MCF 10A (cell line): ENCODE measurements at regions not wholly inside any gene's neighbourhood (a gene's known extent, or its start where the extent isn't known, plus 50 kb on each side); places are given as distances from the start of the nearest gene placed in this dataset.

Experiments
- BruUV-seq: library from RNA; stranded (reverse); fragments of 400-500 nt; replicated peaks from 2 replicates; lab custom pipeline; 2021; lab: Mats Ljungman, UMichigan
- CTCF ChIA-PET: fragments of 300-600 bp; sonication (Branson Sonifier 250); formaldehyde crosslinking; extraction: SDS; loops from one replicate; lab custom pipeline; 2021; ENCODE audit warnings: antibody characterized with exemption, inconsistent platforms; lab: Yijun Ruan, JAX
- POLR2A ChIA-PET: fragments of 300-600, 350-650 bp; sonication (Branson Sonifier 250); formaldehyde crosslinking; extraction: SDS; loops from one replicate; lab custom pipeline; 2020; ENCODE audit warnings: antibody characterized with exemption, inconsistent platforms; lab: Yijun Ruan, JAX
- DNase-seq: peaks from one replicate; pipeline ENCODE4 v3.0.0-alpha.2; 2018; ENCODE audit not compliant: unreplicated experiment
- H3K27ac Mint-ChIP-seq: one replicate; pipeline ENCODE4 v1.8.0; 2022; ENCODE audit warnings: mild to moderate bottlenecking, low read depth, mixed read lengths; ENCODE audit not compliant: unreplicated experiment
- H3K27me3 Mint-ChIP-seq: one replicate; pipeline ENCODE4 v1.8.0; 2022; ENCODE audit warnings: mixed read lengths; ENCODE audit not compliant: insufficient read depth, unreplicated experiment
- H3K36me3 Mint-ChIP-seq: one replicate; pipeline ENCODE4 v1.8.0; 2022; ENCODE audit warnings: mild to moderate bottlenecking, moderate library complexity, mixed read lengths; ENCODE audit not compliant: insufficient read depth, unreplicated experiment
- H3K4me1 Mint-ChIP-seq: one replicate; pipeline ENCODE4 v1.8.0; 2022; ENCODE audit warnings: mixed read lengths; ENCODE audit not compliant: insufficient read depth, unreplicated experiment
- H3K4me3 Mint-ChIP-seq: one replicate; pipeline ENCODE4 v1.8.0; 2022; ENCODE audit warnings: mild to moderate bottlenecking, moderate library complexity, mixed read lengths; ENCODE audit not compliant: unreplicated experiment
- H3K9me3 Mint-ChIP-seq: one replicate; pipeline ENCODE4 v1.8.0; 2022; ENCODE audit warnings: mixed read lengths; ENCODE audit not compliant: unreplicated experiment
- CTCF ChIP-seq: fragments of 200-600 bp; IDR thresholded peaks from one replicate; pipeline ENCODE4 v1.8.0; 2022; ENCODE audit warnings: antibody characterized with exemption, mild to moderate bottlenecking; ENCODE audit not compliant: unreplicated experiment
- intact Hi-C: fragments of 100-400 bp; cut with micrococcal nuclease; formaldehyde crosslinking; loops from 2 replicates; pipeline ENCODE4 v1.14.1; 2022

- H3K4me3 Mint-ChIP-seq: no peak overlapping the region
- no peak for TF ChIP-seq CTCF
- POLR2A ChIA-PET: no interaction called here
- no peaks in the 10 kb centered on the region for H3K4me1 Mint-ChIP-seq
- H3K27ac Mint-ChIP-seq: no peak overlapping the region
- no TSS peak for BruUV-seq
- intact Hi-C loops: no loop called here
- DNase-seq: no peak
- CTCF ChIA-PET: interaction anchor here (0.6 kb wide), 1 partner anchor 792 kb away, joined by 3 read pairs; no protein-coding TSS in a partner anchor
- H3K36me3 Mint-ChIP-seq: no peaks in the 10 kb centered on the region
- H3K9me3 Mint-ChIP-seq: no peaks in the 10 kb centered on the region
- no peaks in the 10 kb centered on the region for H3K27me3 Mint-ChIP-seq
Measured at GRCh38 chr9:115777610-115778009, 376.0 kb upstream of the PAPPA start.

- Mint-ChIP-seq H3K36me3 (no peaks in the 10 kb centered on the region), H3K27ac (no peak overlapping the region), H3K4me1 (no peaks in the 10 kb centered on the region), H3K4me3 (no peak overlapping the region), H3K27me3 (no peaks in the 10 kb centered on the region), H3K9me3 (peaks cover 6% of the 10 kb centered on the region)
- intact Hi-C loops: no loop called here
- CTCF ChIA-PET: no interaction called here
- no TSS peak for BruUV-seq
- POLR2A ChIA-PET: no interaction called here
- DNase-seq: no peak
- no peak for TF ChIP-seq CTCF
Measured at GRCh38 chr9:115781070-115781736, 372.4 kb upstream of the PAPPA start.

GRCh38 chr9:115786321-115786720, 367.3 kb upstream of the PAPPA start:
- BruUV-seq: no TSS peak
- peaks cover 6% of the 10 kb centered on the region for H3K9me3 Mint-ChIP-seq
- H3K27me3 Mint-ChIP-seq: no peaks in the 10 kb centered on the region
- ChIA-PET POLR2A (interaction anchor here (0.6 kb wide), 1 partner anchor 26 kb away, joined by 3 read pairs; no protein-coding TSS in a partner anchor), CTCF (no interaction called here)
- DNase-seq: peak; percentile 3
- H3K36me3 Mint-ChIP-seq: no peaks in the 10 kb centered on the region
- H3K4me1 Mint-ChIP-seq: no peaks in the 10 kb centered on the region
- TF ChIP-seq CTCF: no peak
- no peak overlapping the region for H3K4me3 Mint-ChIP-seq
- no peak overlapping the region for H3K27ac Mint-ChIP-seq
- intact Hi-C loops: no loop called here

- no peaks in the 10 kb centered on the region for H3K27me3 Mint-ChIP-seq
- no peak overlapping the region for H3K27ac Mint-ChIP-seq
- H3K9me3 Mint-ChIP-seq: no peaks in the 10 kb centered on the region
- H3K4me1 Mint-ChIP-seq: no peaks in the 10 kb centered on the region
- ChIA-PET POLR2A (no interaction called here), CTCF (no interaction called here)
- no peak for TF ChIP-seq CTCF
- no peak overlapping the region for H3K4me3 Mint-ChIP-seq
- no peak for DNase-seq
- intact Hi-C loops: no loop called here
- no TSS peak for BruUV-seq
- H3K36me3 Mint-ChIP-seq: no peaks in the 10 kb centered on the region
Measured at GRCh38 chr9:115790520-115790919, 363.1 kb upstream of the PAPPA start.
